ENCODE measurements at regions not wholly inside any gene's neighbourhood (a gene's known extent, or its start where the extent isn't known, plus 50 kb on each side); places are given as distances from the start of the nearest gene placed in this dataset.

DNA sequence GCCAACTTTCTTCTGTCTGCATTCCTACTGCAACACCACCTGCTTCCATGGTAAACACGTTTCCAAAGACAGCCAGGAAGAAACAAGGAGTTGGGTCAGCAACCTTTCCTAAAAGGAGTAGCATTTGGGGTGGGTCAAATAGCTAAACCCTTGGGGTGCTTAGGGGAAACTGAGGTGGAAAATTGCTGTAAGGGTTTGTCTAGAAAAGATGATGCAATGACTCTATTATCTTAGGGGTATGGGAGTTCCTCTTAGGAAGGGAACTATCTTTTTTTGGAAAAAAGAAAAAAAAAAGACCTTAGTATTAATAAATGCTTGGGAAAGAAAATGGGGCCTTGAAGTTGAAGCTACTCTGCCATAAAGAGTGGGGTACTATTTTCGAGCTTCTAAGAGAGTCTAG lies 86.1 kb upstream of the POMGNT2 start:
- H3K36me3 ChIP-seq (replicated peaks in 1 of 2; ENCODE audit: control insufficient read depth in 1 of 2, insufficient read depth in 2 of 2, low read length in 1 of 2) = no peaks in the 10 kb centered on the region
- H3K79me2 ChIP-seq (ENCODE audit: insufficient read depth) = no peaks in the 10 kb centered on the region
- ChIA-PET POLR2A (no interaction called here), CTCF (interaction anchor here (0.7 kb wide), 1 partner anchor 114 kb away, joined by 3 read pairs; no protein-coding TSS in a partner anchor)
- TF ChIP-seq NFIC (IDR thresholded peaks at IDR 0.05; ENCODE audit: borderline replicate concordance) = no peak
- TF ChIP-seq, protein P1, sequence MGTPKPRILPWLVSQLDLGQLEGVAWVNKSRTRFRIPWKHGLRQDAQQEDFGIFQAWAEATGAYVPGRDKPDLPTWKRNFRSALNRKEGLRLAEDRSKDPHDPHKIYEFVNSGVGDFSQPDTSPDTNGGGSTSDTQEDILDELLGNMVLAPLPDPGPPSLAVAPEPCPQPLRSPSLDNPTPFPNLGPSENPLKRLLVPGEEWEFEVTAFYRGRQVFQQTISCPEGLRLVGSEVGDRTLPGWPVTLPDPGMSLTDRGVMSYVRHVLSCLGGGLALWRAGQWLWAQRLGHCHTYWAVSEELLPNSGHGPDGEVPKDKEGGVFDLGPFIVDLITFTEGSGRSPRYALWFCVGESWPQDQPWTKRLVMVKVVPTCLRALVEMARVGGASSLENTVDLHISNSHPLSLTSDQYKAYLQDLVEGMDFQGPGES (IDR thresholded peaks at IDR 0.05; ENCODE audit: low read depth, low read length) = no peak
- TF ChIP-seq, protein P2, sequence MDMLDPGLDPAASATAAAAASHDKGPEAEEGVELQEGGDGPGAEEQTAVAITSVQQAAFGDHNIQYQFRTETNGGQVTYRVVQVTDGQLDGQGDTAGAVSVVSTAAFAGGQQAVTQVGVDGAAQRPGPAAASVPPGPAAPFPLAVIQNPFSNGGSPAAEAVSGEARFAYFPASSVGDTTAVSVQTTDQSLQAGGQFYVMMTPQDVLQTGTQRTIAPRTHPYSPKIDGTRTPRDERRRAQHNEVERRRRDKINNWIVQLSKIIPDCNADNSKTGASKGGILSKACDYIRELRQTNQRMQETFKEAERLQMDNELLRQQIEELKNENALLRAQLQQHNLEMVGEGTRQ (IDR thresholded peaks at IDR 0.05; ENCODE audit: borderline replicate concordance, low read depth, low read length) = no peak
- no peak for TF ChIP-seq EP300 (IDR thresholded peaks at IDR 0.05; ENCODE audit: borderline replicate concordance in 1 of 2, low read depth in 1 of 2, low read length in 1 of 2)
- no peak for TF ChIP-seq YY1 (IDR thresholded peaks at IDR 0.05; ENCODE audit: low read depth)
- TF ChIP-seq EZH2phosphoT487 (IDR thresholded peaks at IDR 0.05; ENCODE audit: borderline replicate concordance, low read depth) = no peak
- TF ChIP-seq POLR2AphosphoS5 (IDR thresholded peaks at IDR 0.05; ENCODE audit: low read depth, low read length) = no peak
- no peak for TF ChIP-seq TEAD4 (IDR thresholded peaks at IDR 0.05; ENCODE audit: borderline replicate concordance, insufficient read depth)
- TF ChIP-seq FOSL2 (IDR thresholded peaks at IDR 0.05; ENCODE audit: borderline replicate concordance, low read depth) = no peak
- no peak for TF ChIP-seq CHD2 (IDR thresholded peaks at IDR 0.05; ENCODE audit: low read length, partially characterized antibody)
- TF ChIP-seq, protein P3, sequence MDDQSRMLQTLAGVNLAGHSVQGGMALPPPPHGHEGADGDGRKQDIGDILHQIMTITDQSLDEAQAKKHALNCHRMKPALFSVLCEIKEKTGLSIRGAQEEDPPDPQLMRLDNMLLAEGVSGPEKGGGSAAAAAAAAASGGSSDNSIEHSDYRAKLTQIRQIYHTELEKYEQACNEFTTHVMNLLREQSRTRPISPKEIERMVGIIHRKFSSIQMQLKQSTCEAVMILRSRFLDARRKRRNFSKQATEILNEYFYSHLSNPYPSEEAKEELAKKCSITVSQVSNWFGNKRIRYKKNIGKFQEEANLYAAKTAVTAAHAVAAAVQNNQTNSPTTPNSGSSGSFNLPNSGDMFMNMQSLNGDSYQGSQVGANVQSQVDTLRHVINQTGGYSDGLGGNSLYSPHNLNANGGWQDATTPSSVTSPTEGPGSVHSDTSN (IDR thresholded peaks at IDR 0.05) = no peak
- TF ChIP-seq RFX5 (IDR thresholded peaks at IDR 0.05; ENCODE audit: low read length) = no peak
- TF ChIP-seq SIN3A (IDR thresholded peaks at IDR 0.05; ENCODE audit: borderline replicate concordance, low read depth, low read length) = no peak
- H2AFZ ChIP-seq (ENCODE audit: low read depth) = no peak overlapping the region
- H3K9me3 ChIP-seq = no peaks in the 10 kb centered on the region
- H4K20me1 ChIP-seq (ENCODE audit: insufficient read depth) = no peaks in the 10 kb centered on the region
- no peaks in the 10 kb centered on the region for H3K9me2 ChIP-seq
- no peak for DNase-seq
- no peaks in the 10 kb centered on the region for H3K4me1 ChIP-seq (ENCODE audit: control insufficient read depth in 1 of 2, insufficient read depth in 2 of 2, low read depth in 1 of 2, low read length in 1 of 2)
- H3F3A ChIP-seq (replicated peaks; ENCODE audit: insufficient read depth) = no peaks in the 10 kb centered on the region
- H3K4me3 ChIP-seq (ENCODE audit: low read depth in 2 of 2, low read length in 1 of 2) = no peak overlapping the region
- H3K27me3 ChIP-seq (ENCODE audit: insufficient read depth) = no peaks in the 10 kb centered on the region
- H3K27ac ChIP-seq (ENCODE audit: low read depth in 2 of 2, low read length in 1 of 2) = no peak overlapping the region
- no peak overlapping the region for H3K9ac ChIP-seq
- no peak overlapping the region for H3K4me2 ChIP-seq
- 7% methylated on average over 2 of the region's 2 CpGs for WGBS (ENCODE audit: low lambda C conversion rate)

DNA sequence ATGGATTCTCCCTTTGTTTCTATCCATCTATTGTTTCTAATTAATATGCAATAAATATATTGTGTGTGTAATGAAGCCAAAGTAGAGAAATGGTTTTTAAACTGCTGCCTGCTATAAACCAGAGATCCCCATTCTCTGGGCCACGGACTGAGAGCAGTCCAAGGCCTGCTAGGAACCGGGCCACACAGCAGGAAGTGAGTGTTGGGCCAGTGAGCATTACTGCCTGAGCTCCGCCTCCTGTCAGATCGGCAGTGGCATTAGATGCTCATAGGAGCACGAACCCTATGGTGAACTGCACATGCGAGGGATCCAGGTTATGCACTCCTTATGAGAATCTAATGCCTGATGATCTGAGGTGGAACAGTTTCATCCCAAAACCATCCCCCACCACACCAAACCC lies 85.2 kb upstream of the POMGNT2 start:
- Histone ChIP-seq H3K27me3 (ENCODE audit: insufficient read depth) (no peaks in the 10 kb centered on the region), H3F3A (replicated peaks; ENCODE audit: insufficient read depth) (no peaks in the 10 kb centered on the region), H3K36me3 (replicated peaks in 1 of 2; ENCODE audit: control insufficient read depth in 1 of 2, insufficient read depth in 2 of 2, low read length in 1 of 2) (no peaks in the 10 kb centered on the region), H2AFZ (ENCODE audit: low read depth) (no peak overlapping the region), H3K4me3 (ENCODE audit: low read depth in 2 of 2, low read length in 1 of 2) (no peak overlapping the region), H3K79me2 (ENCODE audit: insufficient read depth) (no peaks in the 10 kb centered on the region), H3K9me2 (no peaks in the 10 kb centered on the region), H3K9me3 (no peaks in the 10 kb centered on the region), H3K4me2 (no peak overlapping the region; the same call in 1 of the 2 replicates), H3K4me1 (ENCODE audit: control insufficient read depth in 1 of 2, insufficient read depth in 2 of 2, low read depth in 1 of 2, low read length in 1 of 2) (no peaks in the 10 kb centered on the region), H4K20me1 (ENCODE audit: insufficient read depth) (no peaks in the 10 kb centered on the region), H3K9ac (no peak overlapping the region), H3K27ac (ENCODE audit: low read depth in 2 of 2, low read length in 1 of 2) (no peak overlapping the region)
- WGBS (ENCODE audit: low lambda C conversion rate) = 43% methylated on average over 6 of the region's 6 CpGs
- TF ChIP-seq, protein P4, sequence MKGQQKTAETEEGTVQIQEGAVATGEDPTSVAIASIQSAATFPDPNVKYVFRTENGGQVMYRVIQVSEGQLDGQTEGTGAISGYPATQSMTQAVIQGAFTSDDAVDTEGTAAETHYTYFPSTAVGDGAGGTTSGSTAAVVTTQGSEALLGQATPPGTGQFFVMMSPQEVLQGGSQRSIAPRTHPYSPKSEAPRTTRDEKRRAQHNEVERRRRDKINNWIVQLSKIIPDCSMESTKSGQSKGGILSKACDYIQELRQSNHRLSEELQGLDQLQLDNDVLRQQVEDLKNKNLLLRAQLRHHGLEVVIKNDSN (IDR thresholded peaks at IDR 0.05; ENCODE audit: borderline replicate concordance, low read depth) = no peak
- TF ChIP-seq SMC3 (IDR thresholded peaks at IDR 0.05; ENCODE audit: low read depth, low read length) = no peak
- ChIA-PET POLR2A (no interaction called here), CTCF (no interaction called here)
- no peak for DNase-seq
